GM12865 (cell line): ENCODE measurements at regions not wholly inside any gene's neighbourhood (a gene's known extent, or its start where the extent isn't known, plus 50 kb on each side); places are given as distances from the start of the nearest gene placed in this dataset.
A peak's percentile ranks its signal among the peaks of the same experiment; 100 is the strongest.

Experiments
- DNase-seq: peaks from one replicate; pipeline ENCODE4 v3.0.0; 2010; ENCODE audit warnings: low read depth
- H3K4me3 ChIP-seq: 2 replicates; pipeline ENCODE4 v1.5.1; 2011; ENCODE audit warnings: mild to moderate bottlenecking, low read depth, low read length, control low read depth
- TF ChIP-seq, protein P1 (sequence below): IDR thresholded peaks from 2 replicates; pipeline ENCODE4 v1.5.1; 2011; ENCODE audit warnings: low read length, control low read depth, low read depth, inconsistent platforms; ENCODE audit not compliant: insufficient read depth; ENCODE audit errors: missing control alignments

DNA sequence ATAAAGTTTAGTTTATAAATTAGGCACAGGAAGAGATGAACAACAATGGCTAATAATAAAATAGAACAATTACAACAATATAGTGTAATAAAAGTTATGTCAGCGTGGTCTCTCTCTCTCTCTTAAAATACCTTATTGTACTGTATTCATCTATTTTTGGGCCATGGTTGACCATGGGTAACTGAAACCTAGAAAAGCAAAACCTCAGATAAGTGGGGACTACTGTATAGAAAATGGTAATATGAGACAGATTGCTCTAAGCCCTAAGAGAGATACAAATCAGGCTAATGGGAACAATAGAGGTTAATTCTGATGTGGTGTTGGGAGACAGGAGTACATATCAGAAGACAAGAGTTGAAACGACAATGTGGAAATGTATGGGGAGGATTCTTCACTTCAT lies 86.2 kb downstream of the ZNF365 start:
- peak; percentile 35 for DNase-seq
- TF ChIP-seq, protein P1, sequence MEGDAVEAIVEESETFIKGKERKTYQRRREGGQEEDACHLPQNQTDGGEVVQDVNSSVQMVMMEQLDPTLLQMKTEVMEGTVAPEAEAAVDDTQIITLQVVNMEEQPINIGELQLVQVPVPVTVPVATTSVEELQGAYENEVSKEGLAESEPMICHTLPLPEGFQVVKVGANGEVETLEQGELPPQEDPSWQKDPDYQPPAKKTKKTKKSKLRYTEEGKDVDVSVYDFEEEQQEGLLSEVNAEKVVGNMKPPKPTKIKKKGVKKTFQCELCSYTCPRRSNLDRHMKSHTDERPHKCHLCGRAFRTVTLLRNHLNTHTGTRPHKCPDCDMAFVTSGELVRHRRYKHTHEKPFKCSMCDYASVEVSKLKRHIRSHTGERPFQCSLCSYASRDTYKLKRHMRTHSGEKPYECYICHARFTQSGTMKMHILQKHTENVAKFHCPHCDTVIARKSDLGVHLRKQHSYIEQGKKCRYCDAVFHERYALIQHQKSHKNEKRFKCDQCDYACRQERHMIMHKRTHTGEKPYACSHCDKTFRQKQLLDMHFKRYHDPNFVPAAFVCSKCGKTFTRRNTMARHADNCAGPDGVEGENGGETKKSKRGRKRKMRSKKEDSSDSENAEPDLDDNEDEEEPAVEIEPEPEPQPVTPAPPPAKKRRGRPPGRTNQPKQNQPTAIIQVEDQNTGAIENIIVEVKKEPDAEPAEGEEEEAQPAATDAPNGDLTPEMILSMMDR: no peak
- H3K4me3 ChIP-seq: no peak overlapping the region

DNA sequence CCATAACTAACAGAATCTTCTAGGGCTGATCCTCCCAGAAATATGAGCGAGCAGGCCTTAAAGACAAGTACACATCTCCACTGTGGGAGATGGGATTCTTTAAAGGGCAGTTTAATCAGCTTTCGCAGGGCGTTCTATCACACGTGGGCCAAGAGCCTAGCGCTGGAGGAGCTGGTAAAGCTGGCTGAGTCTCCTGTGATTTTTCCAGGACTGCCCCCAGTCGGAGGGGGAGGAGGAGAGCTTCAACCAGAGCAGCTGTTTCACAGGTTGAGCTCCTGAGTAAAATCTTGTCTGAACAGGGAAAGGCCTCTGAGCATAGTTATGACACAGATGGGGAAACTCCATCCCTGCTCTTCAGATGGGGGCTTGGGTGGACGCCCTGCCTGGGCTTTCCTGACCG lies 87.0 kb downstream of the ZNF365 start:
- TF ChIP-seq, protein P1: no peak
- no peak for DNase-seq
- H3K4me3 ChIP-seq: no peak overlapping the region

DNA sequence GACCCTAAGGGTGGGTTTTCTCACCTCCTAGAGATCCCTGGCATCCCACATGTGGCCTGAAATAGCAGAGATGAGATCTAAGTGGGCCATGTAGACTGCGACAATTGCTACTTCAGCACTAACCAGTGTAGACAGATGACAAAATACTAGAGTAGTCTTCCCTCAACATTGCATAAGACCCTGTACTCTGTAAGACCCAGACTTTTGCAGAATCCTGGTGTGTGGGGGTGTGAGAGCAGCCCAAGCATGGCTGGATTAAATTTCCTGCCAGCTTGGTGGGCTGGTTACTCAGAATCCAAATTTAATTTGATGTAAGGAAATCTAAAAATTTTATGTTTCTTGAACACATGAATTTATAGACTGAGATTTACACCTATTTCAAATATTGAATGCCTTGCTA lies 88.3 kb downstream of the ZNF365 start:
- no peak overlapping the region for H3K4me3 ChIP-seq
- no peak for DNase-seq
- TF ChIP-seq, protein P1: no peak

DNA sequence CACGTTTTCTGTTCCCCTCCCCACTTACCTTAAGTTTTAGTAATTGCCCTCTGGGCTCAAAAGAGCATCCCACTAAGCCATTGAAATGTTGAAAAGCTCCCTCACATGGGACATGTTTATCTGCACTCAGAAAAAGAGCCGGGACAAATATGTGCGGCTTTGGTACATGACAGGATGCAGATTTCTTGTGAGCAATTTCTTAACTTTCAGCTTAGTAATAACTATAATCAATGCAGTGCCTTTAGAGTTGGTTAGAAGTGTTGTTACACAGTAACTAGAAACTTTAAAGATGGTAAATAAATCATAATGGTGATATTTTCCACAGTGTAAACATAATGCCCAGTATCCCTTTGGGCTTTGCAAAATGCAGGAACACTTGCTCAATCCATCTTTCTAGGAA lies 89.2 kb downstream of the ZNF365 start:
- DNase-seq: no peak
- TF ChIP-seq, protein P1: no peak
- H3K4me3 ChIP-seq: no peak overlapping the region

DNA sequence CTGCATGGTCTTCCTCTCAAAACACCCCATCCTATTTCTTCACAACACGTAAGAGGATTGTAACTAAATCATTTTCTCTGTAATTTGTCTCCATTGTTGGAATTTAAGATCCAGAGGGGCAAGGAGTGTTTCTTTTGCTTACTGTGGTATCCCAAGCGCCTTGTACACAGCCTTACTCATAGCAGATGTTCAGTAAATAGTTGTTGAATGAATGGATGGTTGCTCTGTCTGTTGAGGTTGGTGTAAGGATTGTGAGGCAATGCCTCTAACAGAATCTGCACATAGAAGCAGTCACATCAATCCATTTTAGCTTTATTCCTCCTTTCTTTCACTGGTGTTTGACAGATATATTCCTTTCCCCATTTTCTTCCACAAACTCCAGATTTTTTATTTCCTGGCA lies 90.1 kb downstream of the ZNF365 start:
- DNase-seq: no peak
- H3K4me3 ChIP-seq: no peak overlapping the region
- TF ChIP-seq, protein P1: no peak

DNA sequence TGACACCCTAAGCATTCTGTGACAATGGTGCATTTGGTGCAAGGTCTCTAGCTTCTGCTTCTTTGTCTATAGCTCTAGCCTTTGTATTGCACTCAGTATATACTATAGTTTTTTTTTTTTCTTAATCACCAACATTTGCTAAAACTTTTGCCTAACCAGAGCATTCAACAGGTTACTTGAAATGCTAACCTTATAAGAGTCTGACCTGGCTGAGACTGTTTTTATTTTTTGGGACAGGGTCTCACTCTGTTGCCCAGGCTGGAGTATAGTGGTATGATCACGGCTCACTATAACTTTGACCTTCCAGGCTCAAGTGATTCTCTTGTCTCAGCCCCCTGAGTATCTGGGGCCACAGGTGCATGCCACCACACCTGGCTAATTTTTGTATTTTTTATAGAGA lies 92.4 kb downstream of the ZNF365 start:
- TF ChIP-seq, protein P1: no peak
- no peak overlapping the region for H3K4me3 ChIP-seq
- no peak for DNase-seq

DNA sequence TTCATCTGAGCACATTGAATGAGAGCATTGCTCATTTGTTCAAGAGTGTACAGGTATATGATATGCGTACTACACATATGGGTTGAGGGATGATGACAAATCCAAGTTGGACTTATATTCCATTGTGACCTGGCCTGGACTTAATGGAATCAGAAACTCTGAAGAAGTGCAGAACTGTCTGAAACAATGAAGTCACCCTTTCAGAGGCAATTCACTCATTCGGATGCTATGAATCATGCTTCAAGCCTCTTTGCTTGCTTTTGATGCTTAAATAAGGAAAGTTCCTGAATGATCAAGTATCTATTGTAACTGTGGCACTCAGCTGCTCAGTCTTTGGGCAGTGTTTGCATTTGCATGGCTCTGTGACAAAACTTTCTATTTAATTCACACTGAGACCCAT lies 93.4 kb downstream of the ZNF365 start:
- H3K4me3 ChIP-seq: no peak overlapping the region
- DNase-seq: no peak
- TF ChIP-seq, protein P1: no peak
